Bone marrow (tissue), 2 donors: ENCODE measurements at regions not wholly inside any gene's neighbourhood (a gene's known extent, or its start where the extent isn't known, plus 50 kb on each side); places are given as distances from the start of the nearest gene placed in this dataset.

Experiments used
- DNase-seq, 2 donors: peaks; one replicate each; lab custom pipeline; 2025; lab: John Stamatoyannopoulos, UW

- no peak for DNase-seq
Observed at GRCh38 chr2:106709229-106709628, 176.7 kb downstream of the ST6GAL2 start.

DNA sequence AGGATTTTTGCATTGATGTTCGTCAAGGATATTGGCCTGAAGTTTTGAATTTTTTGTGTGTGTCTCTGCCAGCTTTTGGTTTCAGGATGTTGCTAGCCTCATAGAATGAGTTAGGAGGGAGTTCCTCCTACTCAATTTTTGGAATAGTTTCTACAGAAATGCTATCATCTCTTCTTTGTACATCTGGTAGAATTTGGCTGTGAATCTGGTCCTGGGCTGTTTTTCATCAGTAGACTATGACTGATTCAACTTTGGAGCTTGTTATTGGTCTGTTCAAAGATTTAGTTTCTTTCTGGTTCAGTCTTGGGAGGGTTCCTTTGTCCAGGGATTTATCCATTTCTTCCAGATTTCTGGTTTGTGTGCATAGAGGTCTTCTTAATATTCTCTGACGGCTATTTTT, 166.7 kb downstream of the ST6GAL2 start:
- DNase-seq: no peak

GRCh38 chr2:106720026-106720425, 165.9 kb downstream of the ST6GAL2 start:
- no peak for DNase-seq

- DNase-seq: no peak
Observed at GRCh38 chr2:106724301-106724794, 161.6 kb downstream of the ST6GAL2 start.

DNA sequence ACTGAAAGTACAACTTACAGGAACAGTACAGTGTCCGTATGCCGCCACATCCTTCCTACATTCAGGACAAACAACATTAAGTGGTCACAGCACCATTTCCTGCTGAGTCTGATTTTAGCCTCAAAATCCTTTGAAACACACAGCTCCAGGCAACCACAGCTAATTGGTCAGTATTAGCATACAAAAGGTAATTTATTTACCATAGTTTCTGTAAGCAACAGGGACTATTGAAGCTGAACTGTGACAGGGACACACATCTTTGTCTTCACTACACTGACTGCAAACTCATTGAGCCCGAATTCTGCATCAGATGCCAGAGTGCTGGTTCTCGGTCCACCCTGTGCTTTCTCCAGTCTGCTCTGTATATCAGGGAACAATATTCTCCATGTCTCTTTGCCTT, 151.8 kb downstream of the ST6GAL2 start:
- DNase-seq: no peak

DNA sequence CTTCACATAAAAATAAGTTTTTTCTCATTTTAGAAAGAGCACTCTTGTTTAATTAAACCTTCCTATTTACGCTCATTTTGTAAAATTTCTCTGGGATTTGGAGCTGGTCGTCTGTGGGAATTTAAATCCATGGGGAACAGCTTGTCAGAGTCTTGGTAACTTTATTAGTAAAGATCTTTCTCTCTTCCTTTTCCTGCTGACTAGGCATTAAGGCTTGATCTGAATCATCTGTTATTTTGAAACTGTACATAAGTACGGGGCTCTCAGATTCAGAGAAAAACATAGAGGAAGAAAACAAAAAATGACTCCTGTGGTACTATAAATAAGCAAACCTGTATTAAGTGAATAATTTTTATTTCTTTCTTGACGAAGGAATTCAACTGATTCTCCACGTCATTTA, 150.2 kb downstream of the ST6GAL2 start:
- no peak for DNase-seq

GRCh38 chr2:106736221-106736620, 149.7 kb downstream of the ST6GAL2 start:
- DNase-seq: no peak

- no peak for DNase-seq
Observed at GRCh38 chr2:106745468-106745867, 140.5 kb downstream of the ST6GAL2 start.

GRCh38 chr2:106749823-106750222, 136.1 kb downstream of the ST6GAL2 start:
- no peak for DNase-seq
